CD14-positive monocyte (primary cell): ENCODE measurements at regions not wholly inside any gene's neighbourhood (a gene's known extent, or its start where the extent isn't known, plus 50 kb on each side); places are given as distances from the start of the nearest gene placed in this dataset.

Experiments
- DNase-seq, 3 donors: peaks; one replicate each; pipeline ENCODE4 v3.0.0-alpha.2; 2011 to 2022
- H2AFZ ChIP-seq: 2 replicates; pipeline ENCODE4 v1.6.0; 2012; ENCODE audit warnings: mild to moderate bottlenecking, low read depth, low read length, inconsistent platforms; ENCODE audit not compliant: insufficient read depth, poor library complexity, severe bottlenecking
- H3K27ac ChIP-seq, 2 donors: 1 replicate in 1 of 2; 2 replicates in 1 of 2; pipeline ENCODE4 v1.5.1; 2012 to 2013; ENCODE audit warnings: low read length in 2 of 2, control low read depth in 1 of 2, inconsistent platforms in 1 of 2, low read depth in 1 of 2, mild to moderate bottlenecking in 1 of 2
- H3K27me3 ChIP-seq, 2 donors: one replicate each; pipeline versions ENCODE4 v1.6.0 to v1.6.1; 2011 to 2013; ENCODE audit warnings: low read length in 2 of 2; ENCODE audit not compliant: control insufficient read depth in 2 of 2, insufficient read depth in 2 of 2
- H3K36me3 ChIP-seq, 2 donors: replicated peaks in 1 of 2; 1 replicate in 1 of 2; 2 replicates in 1 of 2; pipeline versions ENCODE4 v1.5.1 to v1.6.1; 2012 to 2013; ENCODE audit warnings: low read length in 2 of 2, control low read depth in 1 of 2, inconsistent platforms in 1 of 2, mild to moderate bottlenecking in 1 of 2; ENCODE audit not compliant: insufficient read depth in 2 of 2, control insufficient read depth in 1 of 2
- H3K4me1 ChIP-seq, 2 donors: 1 replicate in 1 of 2; 2 replicates in 1 of 2; pipeline versions ENCODE4 v1.5.1 to v1.6.1; 2012 to 2013; ENCODE audit warnings: low read length in 2 of 2, control low read depth in 1 of 2, inconsistent platforms in 1 of 2, mild to moderate bottlenecking in 1 of 2, moderate library complexity in 1 of 2; ENCODE audit not compliant: insufficient read depth in 2 of 2, control insufficient read depth in 1 of 2
- H3K4me2 ChIP-seq: replicated peaks from 2 replicates; pipeline ENCODE3; 2012; ENCODE audit warnings: low read length, moderate library complexity, mild to moderate bottlenecking; ENCODE audit not compliant: poor library complexity, severe bottlenecking; ENCODE audit errors: extremely low read depth
- H3K4me3 ChIP-seq, 3 experiments: fragments of 200-600 bp in 1 of 3; sonication (generic) in 1 of 3; replicated peaks in 1 of 3; 1 replicate in 2 of 3; 2 replicates in 1 of 3; pipeline ENCODE4 v1.5.1; 2011 to 2013; ENCODE audit warnings: low read length in 3 of 3, mild to moderate bottlenecking in 3 of 3, control low read depth in 2 of 3, low read depth in 2 of 3, inconsistent platforms in 1 of 3, moderate library complexity in 1 of 3
- H3K79me2 ChIP-seq: 2 replicates; pipeline ENCODE4 v1.6.0; 2012; ENCODE audit warnings: mild to moderate bottlenecking, control low read depth, inconsistent platforms, low read length, moderate library complexity; ENCODE audit not compliant: insufficient read depth
- H3K9ac ChIP-seq: 2 replicates; pipeline ENCODE4 v1.6.0; 2017; ENCODE audit warnings: low read length, mild to moderate bottlenecking; ENCODE audit not compliant: insufficient read depth, poor library complexity, severe bottlenecking
- H3K9me3 ChIP-seq, 2 donors: replicated peaks in 1 of 2; 1 replicate in 1 of 2; 2 replicates in 1 of 2; pipeline versions ENCODE4 v1.5.1 to v1.6.1; 2012 to 2013; ENCODE audit warnings: low read length in 2 of 2, control low read depth in 1 of 2; ENCODE audit not compliant: control insufficient read depth in 1 of 2, insufficient read depth in 1 of 2
- H4K20me1 ChIP-seq: 2 replicates; pipeline ENCODE4 v1.6.0; 2012; ENCODE audit warnings: mild to moderate bottlenecking, low read length, control low read depth, moderate library complexity; ENCODE audit not compliant: insufficient read depth
- H3K27ac Mint-ChIP-seq, 7 donors: one replicate each; pipeline ENCODE4 v1.8.0; 2020; ENCODE audit warnings: mild to moderate bottlenecking in 7 of 7, mixed read lengths in 7 of 7, moderate library complexity in 6 of 7, inconsistent platforms in 2 of 7
- H3K27me3 Mint-ChIP-seq, 3 donors: one replicate each; pipeline ENCODE4 v1.8.0; 2021 to 2022; ENCODE audit warnings: low read depth in 3 of 3, mild to moderate bottlenecking in 3 of 3, mixed read lengths in 3 of 3, moderate library complexity in 3 of 3, inconsistent platforms in 1 of 3
- H3K36me3 Mint-ChIP-seq, 2 donors: one replicate each; pipeline ENCODE4 v1.8.0; 2020; ENCODE audit warnings: mixed read lengths in 2 of 2, inconsistent platforms in 1 of 2, mild to moderate bottlenecking in 1 of 2
- H3K4me1 Mint-ChIP-seq: one replicate; pipeline ENCODE4 v1.8.0; 2020; ENCODE audit warnings: mild to moderate bottlenecking, mixed read lengths
- H3K4me3 Mint-ChIP-seq, 2 donors: one replicate each; pipeline ENCODE4 v1.8.0; 2020; ENCODE audit warnings: mild to moderate bottlenecking in 2 of 2, mixed read lengths in 2 of 2, moderate library complexity in 1 of 2
- H3K9me3 Mint-ChIP-seq, 7 donors: one replicate each; pipeline ENCODE4 v1.8.0; 2020 to 2022; ENCODE audit warnings: mixed read lengths in 7 of 7, mild to moderate bottlenecking in 6 of 7, moderate library complexity in 6 of 7, inconsistent platforms in 2 of 7
- CTCF ChIP-seq: fragments of 200-600 bp; IDR thresholded peaks from one replicate; pipeline ENCODE4 v1.8.0; 2022; ENCODE audit warnings: antibody characterized with exemption, mild to moderate bottlenecking
- WGBS: methylation state at CpG from one replicate; pipeline ENCODE4 v1.1.5; 2013; ENCODE audit warnings: missing lambda C conversion rate; ENCODE audit not compliant: insufficient coverage; 5-methylcytosine and 5-hydroxymethylcytosine counted together
- intact Hi-C, 2 donors: fragments of 100-400 bp; cut with micrococcal nuclease; formaldehyde crosslinking; loops; one replicate each; pipeline versions ENCODE4 v1.15.0 to v1.15.1; 2023

- Histone ChIP-seq H3K9ac (no peak overlapping the region), H3K4me1 (no peaks in the 10 kb centered on the region), H2AFZ (no peak overlapping the region), H3K79me2 (no peaks in the 10 kb centered on the region), H3K36me3 (no peaks in the 10 kb centered on the region), H3K4me2 (no peak overlapping the region), H3K4me3 (no peak overlapping the region), H3K27ac (no peak overlapping the region), H4K20me1 (no peaks in the 10 kb centered on the region), H3K9me3 (peaks cover 0 to 7% of the 10 kb centered on the region in 2 donors), H3K27me3 (no peaks in the 10 kb centered on the region)
- intact Hi-C loops = no loop called here
- Mint-ChIP-seq H3K4me1 (no peaks in the 10 kb centered on the region), H3K4me3 (no peak overlapping the region), H3K27ac (no peak overlapping the region), H3K36me3 (no peaks in the 10 kb centered on the region), H3K27me3 (no peaks in the 10 kb centered on the region), H3K9me3 (peaks cover 0 to 8% (median 4%) of the 10 kb centered on the region in 7 donors)
- DNase-seq = no peak
- no peak for TF ChIP-seq CTCF
- 83% methylated on average over 1 of the region's 2 CpGs for WGBS
Measured at GRCh38 chr5:89230178-89230577, 347.2 kb upstream of the MEF2C start.

GRCh38 chr5:89229331-89230070, 346.5 kb upstream of the MEF2C start:
- H3K4me3 ChIP-seq = no peak overlapping the region
- no peak overlapping the region for H3K27ac ChIP-seq
- Mint-ChIP-seq H3K9me3 (peaks cover 0 to 8% (median 4%) of the 10 kb centered on the region in 7 donors), H3K27ac (no peak overlapping the region), H3K4me3 (no peak overlapping the region), H3K36me3 (no peaks in the 10 kb centered on the region), H3K4me1 (no peaks in the 10 kb centered on the region), H3K27me3 (no peaks in the 10 kb centered on the region)
- no peaks in the 10 kb centered on the region for H3K27me3 ChIP-seq
- no peaks in the 10 kb centered on the region for H4K20me1 ChIP-seq
- no peak overlapping the region for H2AFZ ChIP-seq
- peaks cover 0 to 7% of the 10 kb centered on the region in 2 donors for H3K9me3 ChIP-seq
- no peaks in the 10 kb centered on the region for H3K79me2 ChIP-seq
- 90% methylated on average over 8 of the region's 8 CpGs for WGBS
- no peaks in the 10 kb centered on the region for H3K4me1 ChIP-seq
- intact Hi-C loops = no loop called here
- TF ChIP-seq CTCF = no peak
- no peak overlapping the region for H3K9ac ChIP-seq
- H3K36me3 ChIP-seq = no peaks in the 10 kb centered on the region
- no peak overlapping the region for H3K4me2 ChIP-seq
- no peak for DNase-seq
